ENCODE measurements at regions not wholly inside any gene's neighbourhood (a gene's known extent, or its start where the extent isn't known, plus 50 kb on each side); places are given as distances from the start of the nearest gene placed in this dataset.

DNA sequence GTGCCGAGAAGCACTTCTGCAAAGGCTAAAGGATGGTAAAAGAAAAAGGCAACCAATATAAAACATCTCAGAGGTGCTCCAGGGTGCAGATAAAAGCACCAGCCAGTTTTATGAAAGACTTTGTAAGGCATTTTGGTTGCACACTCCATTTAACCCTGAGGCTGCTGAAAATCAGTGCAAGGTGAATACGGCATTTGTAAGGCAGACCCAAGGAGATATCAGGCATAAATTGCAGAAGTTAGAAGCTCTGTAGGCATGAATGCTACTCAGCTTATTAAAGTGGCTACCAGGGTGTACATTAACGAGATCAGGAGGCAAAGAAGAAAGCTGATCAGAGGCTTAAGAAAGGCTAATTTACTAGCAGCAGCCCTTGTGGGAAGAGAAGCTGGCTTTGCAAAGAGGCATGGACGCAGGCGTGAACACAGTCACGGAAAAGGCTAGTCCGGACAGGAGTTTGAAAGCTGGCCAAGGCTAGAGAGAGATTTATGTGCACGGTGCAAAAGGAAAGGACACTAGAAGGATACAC is 99.6 kb downstream of the ZNF429 start:
- H3K27me3 Mint-ChIP-seq (ENCODE audit: unreplicated experiment) = no peaks in the 10 kb centered on the region
- H3K4me1 Mint-ChIP-seq (ENCODE audit: unreplicated experiment) = peaks cover 18% of the 10 kb centered on the region
- H3K36me3 Mint-ChIP-seq (ENCODE audit: unreplicated experiment) = no peaks in the 10 kb centered on the region
- DNase-seq (ENCODE audit: extremely low spot score, unreplicated experiment) = no peak
- peaks cover 6% of the 10 kb centered on the region for H3K9me3 Mint-ChIP-seq (ENCODE audit: unreplicated experiment)
- peak overlapping the region; percentile 91 for H3K27ac Mint-ChIP-seq (ENCODE audit: unreplicated experiment)
- TF ChIP-seq, protein P1, sequence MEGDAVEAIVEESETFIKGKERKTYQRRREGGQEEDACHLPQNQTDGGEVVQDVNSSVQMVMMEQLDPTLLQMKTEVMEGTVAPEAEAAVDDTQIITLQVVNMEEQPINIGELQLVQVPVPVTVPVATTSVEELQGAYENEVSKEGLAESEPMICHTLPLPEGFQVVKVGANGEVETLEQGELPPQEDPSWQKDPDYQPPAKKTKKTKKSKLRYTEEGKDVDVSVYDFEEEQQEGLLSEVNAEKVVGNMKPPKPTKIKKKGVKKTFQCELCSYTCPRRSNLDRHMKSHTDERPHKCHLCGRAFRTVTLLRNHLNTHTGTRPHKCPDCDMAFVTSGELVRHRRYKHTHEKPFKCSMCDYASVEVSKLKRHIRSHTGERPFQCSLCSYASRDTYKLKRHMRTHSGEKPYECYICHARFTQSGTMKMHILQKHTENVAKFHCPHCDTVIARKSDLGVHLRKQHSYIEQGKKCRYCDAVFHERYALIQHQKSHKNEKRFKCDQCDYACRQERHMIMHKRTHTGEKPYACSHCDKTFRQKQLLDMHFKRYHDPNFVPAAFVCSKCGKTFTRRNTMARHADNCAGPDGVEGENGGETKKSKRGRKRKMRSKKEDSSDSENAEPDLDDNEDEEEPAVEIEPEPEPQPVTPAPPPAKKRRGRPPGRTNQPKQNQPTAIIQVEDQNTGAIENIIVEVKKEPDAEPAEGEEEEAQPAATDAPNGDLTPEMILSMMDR (IDR thresholded peaks at IDR 0.05) = no peak
- H3K4me3 Mint-ChIP-seq (ENCODE audit: unreplicated experiment) = peak overlapping the region; percentile 78
